ENCODE measurements at regions not wholly inside any gene's neighbourhood (a gene's known extent, or its start where the extent isn't known, plus 50 kb on each side); places are given as distances from the start of the nearest gene placed in this dataset.
A peak's percentile ranks its signal among the peaks of the same experiment; 100 is the strongest.

DNA sequence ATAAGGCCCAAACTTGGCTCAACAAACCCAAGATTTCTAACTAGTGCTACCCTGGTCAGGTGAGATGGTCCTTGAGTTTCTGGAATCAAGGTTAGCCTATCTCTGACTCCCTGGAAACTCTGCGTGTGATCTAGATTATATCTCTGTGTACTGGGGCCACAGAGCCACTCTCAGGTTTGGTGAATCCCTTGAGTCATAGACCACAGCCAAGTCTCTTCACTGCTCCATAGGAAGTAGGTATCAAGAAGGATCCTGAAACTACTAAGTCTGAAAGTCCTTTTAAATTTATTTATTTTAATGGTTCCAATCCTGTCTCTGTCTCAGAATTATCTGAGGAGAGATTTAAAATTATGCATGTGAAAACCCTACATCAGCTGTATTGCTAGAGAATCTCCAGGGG, 99.1 kb downstream of the TUSC7 start (continued):
- TF ChIP-seq, protein P1, sequence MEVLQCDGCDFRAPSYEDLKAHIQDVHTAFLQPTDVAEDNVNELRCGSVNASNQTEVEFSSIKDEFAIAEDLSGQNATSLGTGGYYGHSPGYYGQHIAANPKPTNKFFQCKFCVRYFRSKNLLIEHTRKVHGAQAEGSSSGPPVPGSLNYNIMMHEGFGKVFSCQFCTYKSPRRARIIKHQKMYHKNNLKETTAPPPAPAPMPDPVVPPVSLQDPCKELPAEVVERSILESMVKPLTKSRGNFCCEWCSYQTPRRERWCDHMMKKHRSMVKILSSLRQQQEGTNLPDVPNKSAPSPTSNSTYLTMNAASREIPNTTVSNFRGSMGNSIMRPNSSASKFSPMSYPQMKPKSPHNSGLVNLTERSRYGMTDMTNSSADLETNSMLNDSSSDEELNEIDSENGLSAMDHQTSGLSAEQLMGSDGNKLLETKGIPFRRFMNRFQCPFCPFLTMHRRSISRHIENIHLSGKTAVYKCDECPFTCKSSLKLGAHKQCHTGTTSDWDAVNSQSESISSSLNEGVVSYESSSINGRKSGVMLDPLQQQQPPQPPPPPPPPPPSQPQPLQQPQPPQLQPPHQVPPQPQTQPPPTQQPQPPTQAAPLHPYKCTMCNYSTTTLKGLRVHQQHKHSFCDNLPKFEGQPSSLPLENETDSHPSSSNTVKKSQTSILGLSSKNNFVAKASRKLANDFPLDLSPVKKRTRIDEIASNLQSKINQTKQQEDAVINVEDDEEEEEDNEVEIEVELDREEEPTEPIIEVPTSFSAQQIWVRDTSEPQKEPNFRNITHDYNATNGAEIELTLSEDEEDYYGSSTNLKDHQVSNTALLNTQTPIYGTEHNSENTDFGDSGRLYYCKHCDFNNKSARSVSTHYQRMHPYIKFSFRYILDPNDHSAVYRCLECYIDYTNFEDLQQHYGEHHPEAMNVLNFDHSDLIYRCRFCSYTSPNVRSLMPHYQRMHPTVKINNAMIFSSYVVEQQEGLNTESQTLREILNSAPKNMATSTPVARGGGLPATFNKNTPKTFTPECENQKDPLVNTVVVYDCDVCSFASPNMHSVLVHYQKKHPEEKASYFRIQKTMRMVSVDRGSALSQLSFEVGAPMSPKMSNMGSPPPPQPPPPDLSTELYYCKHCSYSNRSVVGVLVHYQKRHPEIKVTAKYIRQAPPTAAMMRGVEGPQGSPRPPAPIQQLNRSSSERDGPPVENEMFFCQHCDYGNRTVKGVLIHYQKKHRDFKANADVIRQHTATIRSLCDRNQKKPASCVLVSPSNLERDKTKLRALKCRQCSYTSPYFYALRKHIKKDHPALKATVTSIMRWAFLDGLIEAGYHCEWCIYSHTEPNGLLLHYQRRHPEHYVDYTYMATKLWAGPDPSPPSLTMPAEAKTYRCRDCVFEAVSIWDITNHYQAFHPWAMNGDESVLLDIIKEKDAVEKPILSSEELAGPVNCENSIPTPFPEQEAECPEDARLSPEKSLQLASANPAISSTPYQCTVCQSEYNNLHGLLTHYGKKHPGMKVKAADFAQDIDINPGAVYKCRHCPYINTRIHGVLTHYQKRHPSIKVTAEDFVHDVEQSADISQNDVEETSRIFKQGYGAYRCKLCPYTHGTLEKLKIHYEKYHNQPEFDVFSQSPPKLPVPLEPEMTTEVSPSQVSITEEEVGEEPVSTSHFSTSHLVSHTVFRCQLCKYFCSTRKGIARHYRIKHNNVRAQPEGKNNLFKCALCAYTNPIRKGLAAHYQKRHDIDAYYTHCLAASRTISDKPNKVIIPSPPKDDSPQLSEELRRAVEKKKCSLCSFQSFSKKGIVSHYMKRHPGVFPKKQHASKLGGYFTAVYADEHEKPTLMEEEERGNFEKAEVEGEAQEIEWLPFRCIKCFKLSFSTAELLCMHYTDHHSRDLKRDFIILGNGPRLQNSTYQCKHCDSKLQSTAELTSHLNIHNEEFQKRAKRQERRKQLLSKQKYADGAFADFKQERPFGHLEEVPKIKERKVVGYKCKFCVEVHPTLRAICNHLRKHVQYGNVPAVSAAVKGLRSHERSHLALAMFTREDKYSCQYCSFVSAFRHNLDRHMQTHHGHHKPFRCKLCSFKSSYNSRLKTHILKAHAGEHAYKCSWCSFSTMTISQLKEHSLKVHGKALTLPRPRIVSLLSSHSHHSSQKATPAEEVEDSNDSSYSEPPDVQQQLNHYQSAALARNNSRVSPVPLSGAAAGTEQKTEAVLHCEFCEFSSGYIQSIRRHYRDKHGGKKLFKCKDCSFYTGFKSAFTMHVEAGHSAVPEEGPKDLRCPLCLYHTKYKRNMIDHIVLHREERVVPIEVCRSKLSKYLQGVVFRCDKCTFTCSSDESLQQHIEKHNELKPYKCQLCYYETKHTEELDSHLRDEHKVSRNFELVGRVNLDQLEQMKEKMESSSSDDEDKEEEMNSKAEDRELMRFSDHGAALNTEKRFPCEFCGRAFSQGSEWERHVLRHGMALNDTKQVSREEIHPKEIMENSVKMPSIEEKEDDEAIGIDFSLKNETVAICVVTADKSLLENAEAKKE (CRISPR knock-in tag; IDR thresholded peaks at IDR 0.05) = no peak
- TF ChIP-seq STAT1 (IDR thresholded peaks at IDR 0.05; ENCODE audit: unreplicated experiment) (no peak), POLR2AphosphoS5 (IDR thresholded peaks at IDR 0.05; ENCODE audit: low read depth) (no peak), ZNF114 (CRISPR knock-in tag; IDR thresholded peaks at IDR 0.05) (no peak), EZH2 (IDR thresholded peaks at IDR 0.05; ENCODE audit: low read depth, unreplicated experiment) (no peak), CREB1 (CRISPR knock-in tag; IDR thresholded peaks at IDR 0.05; ENCODE audit: low read depth) (no peak)

DNA sequence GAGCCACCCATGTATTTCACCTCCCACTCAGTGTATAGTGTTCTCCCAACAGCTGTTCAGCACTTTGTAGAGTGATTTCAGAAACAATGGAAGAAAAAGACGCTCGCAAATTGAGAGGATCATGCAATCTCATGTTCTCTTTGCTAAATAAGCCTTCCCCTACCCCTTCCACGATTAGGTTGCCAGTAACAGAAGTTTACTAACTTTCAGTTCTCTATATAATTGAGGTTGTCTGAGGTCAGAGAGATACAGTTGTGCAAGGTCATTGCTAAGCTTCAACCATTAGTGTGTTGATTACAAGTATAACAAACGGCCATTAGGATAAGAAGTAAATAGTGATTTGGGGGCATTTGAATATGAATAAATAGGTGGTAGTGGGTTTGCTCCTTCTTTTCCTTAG, 99.6 kb downstream of the TUSC7 start:
- ATAC-seq = no peak
- Histone ChIP-seq H4K20me1 (replicated peaks; ENCODE audit: insufficient read depth) (no peaks in the 10 kb centered on the region), H3K79me2 (replicated peaks; ENCODE audit: insufficient read depth) (no peaks in the 10 kb centered on the region), H3F3A (replicated peaks; ENCODE audit: low read depth) (no peaks in the 10 kb centered on the region), H3K36me3 (ENCODE audit: insufficient read depth) (no peaks in the 10 kb centered on the region), H2AFZ (peak overlapping the region; percentile 72; the same call in 1 of the 2 replicates), H3K27ac (ENCODE audit: low read depth) (no peak overlapping the region), H3K4me3 (no peak overlapping the region), H3K4me1 (ENCODE audit: insufficient read depth) (0 out of 2 replicates have a peak, but pooled peaks cover 8% of the 10 kb centered on the region), H3K9me2 (ENCODE audit: insufficient read depth) (no peaks in the 10 kb centered on the region), H3K4me2 (no peak overlapping the region), H3K27me3 (ENCODE audit: insufficient read depth) (no peaks in the 10 kb centered on the region)
- Mint-ChIP-seq H3K36me3 (ENCODE audit: low read depth) (peaks cover 22% of the 10 kb centered on the region; the same call in 2 of the 3 replicates), H3K27me3 (ENCODE audit: insufficient read depth, low read depth, poor library complexity) (peaks cover 2% of the 10 kb centered on the region), H3K4me3 (no peak overlapping the region), H3K4me1 (peaks cover 13% of the 10 kb centered on the region), H3K27ac (no peak overlapping the region), H3K9me3 (peaks cover 21% of the 10 kb centered on the region)
- DNase-seq (ENCODE audit: low spot score) = no peak
- TF ChIP-seq STAT1 (IDR thresholded peaks at IDR 0.05; ENCODE audit: unreplicated experiment) = no peak
- no peak for TF ChIP-seq ZNF114 (CRISPR knock-in tag; IDR thresholded peaks at IDR 0.05)
- TF ChIP-seq, protein P1 (CRISPR knock-in tag; IDR thresholded peaks at IDR 0.05) = no peak

Data from GM23338 (cell line).